ENCODE measurements at regions not wholly inside any gene's neighbourhood (a gene's known extent, or its start where the extent isn't known, plus 50 kb on each side); places are given as distances from the start of the nearest gene placed in this dataset.

DNA sequence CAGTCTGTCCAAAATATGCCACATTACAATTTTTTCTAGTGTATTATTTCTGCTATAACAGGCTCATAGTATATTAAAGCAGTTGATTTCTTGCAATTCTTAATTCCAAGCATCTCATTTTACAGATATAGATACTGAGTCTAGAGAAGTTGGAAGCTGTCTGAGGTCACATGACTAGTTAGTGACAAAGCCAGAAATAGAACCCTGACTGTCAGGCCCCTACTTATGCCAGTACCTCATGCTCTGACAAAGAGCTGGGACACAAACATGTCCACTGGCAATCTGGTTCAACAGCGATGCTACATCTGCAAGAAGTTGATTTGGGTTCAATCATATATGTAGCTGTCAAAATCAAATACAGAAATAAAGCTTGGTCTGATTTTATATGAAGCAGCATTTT, 750.4 kb upstream of the FAM98A start:
- TF ChIP-seq, protein P1, sequence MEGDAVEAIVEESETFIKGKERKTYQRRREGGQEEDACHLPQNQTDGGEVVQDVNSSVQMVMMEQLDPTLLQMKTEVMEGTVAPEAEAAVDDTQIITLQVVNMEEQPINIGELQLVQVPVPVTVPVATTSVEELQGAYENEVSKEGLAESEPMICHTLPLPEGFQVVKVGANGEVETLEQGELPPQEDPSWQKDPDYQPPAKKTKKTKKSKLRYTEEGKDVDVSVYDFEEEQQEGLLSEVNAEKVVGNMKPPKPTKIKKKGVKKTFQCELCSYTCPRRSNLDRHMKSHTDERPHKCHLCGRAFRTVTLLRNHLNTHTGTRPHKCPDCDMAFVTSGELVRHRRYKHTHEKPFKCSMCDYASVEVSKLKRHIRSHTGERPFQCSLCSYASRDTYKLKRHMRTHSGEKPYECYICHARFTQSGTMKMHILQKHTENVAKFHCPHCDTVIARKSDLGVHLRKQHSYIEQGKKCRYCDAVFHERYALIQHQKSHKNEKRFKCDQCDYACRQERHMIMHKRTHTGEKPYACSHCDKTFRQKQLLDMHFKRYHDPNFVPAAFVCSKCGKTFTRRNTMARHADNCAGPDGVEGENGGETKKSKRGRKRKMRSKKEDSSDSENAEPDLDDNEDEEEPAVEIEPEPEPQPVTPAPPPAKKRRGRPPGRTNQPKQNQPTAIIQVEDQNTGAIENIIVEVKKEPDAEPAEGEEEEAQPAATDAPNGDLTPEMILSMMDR (IDR thresholded peaks at IDR 0.05; ENCODE audit: low read depth, low read length), result no peak
- no peak for TF ChIP-seq EZH2phosphoT487 (IDR thresholded peaks at IDR 0.05; ENCODE audit: low read depth)

All from OCI-LY3 (cell line).